Dedifferentiated amniotic fluid mesenchymal stem cell (primary cell): ENCODE measurements at regions not wholly inside any gene's neighbourhood (a gene's known extent, or its start where the extent isn't known, plus 50 kb on each side); places are given as distances from the start of the nearest gene placed in this dataset.

Experiments used
- DNase-seq: peaks from one replicate; pipeline ENCODE4 v3.0.0-alpha.2; 2016; ENCODE audit errors: extremely low spot score

GRCh38 chr21:25025596-25025995, 581.7 kb downstream of the MRPL39 start:
- DNase-seq = no peak

GRCh38 chr21:25024639-25025038, 582.6 kb downstream of the MRPL39 start:
- no peak for DNase-seq

- DNase-seq = no peak
Measured at GRCh38 chr21:25005388-25005787, 601.9 kb downstream of the MRPL39 start.

- no peak for DNase-seq
Measured at GRCh38 chr21:25002676-25003075, 604.6 kb downstream of the MRPL39 start.

GRCh38 chr21:24995216-24995615, 612.1 kb downstream of the MRPL39 start:
- no peak for DNase-seq

GRCh38 chr21:24994717-24995116, 612.6 kb downstream of the MRPL39 start:
- no peak for DNase-seq

- DNase-seq = no peak
Measured at GRCh38 chr21:24989516-24989915, 617.8 kb downstream of the MRPL39 start.

- no peak for DNase-seq
Measured at GRCh38 chr21:24988941-24989340, 618.3 kb downstream of the MRPL39 start.

- no peak for DNase-seq
Measured at GRCh38 chr21:24976238-24976637, 631.0 kb downstream of the MRPL39 start.

- DNase-seq = no peak
Measured at GRCh38 chr21:24969068-24969467, 638.2 kb downstream of the MRPL39 start.

GRCh38 chr21:24955275-24955961, 651.9 kb downstream of the MRPL39 start:
- no peak for DNase-seq

- DNase-seq = no peak
Measured at GRCh38 chr21:24948186-24948585, 659.1 kb downstream of the MRPL39 start.

- DNase-seq = no peak
Measured at GRCh38 chr21:24945910-24946309, 661.4 kb downstream of the MRPL39 start.

- DNase-seq = no peak
Measured at GRCh38 chr21:24941316-24942185, 665.7 kb downstream of the MRPL39 start.

- no peak for DNase-seq
Measured at GRCh38 chr21:24939291-24939690, 668.0 kb downstream of the MRPL39 start.

GRCh38 chr21:24938573-24938972, 668.7 kb downstream of the MRPL39 start:
- DNase-seq = no peak

- no peak for DNase-seq
Measured at GRCh38 chr21:24935991-24936390, 671.3 kb downstream of the MRPL39 start.

GRCh38 chr21:24910591-24910990, 696.7 kb downstream of the MRPL39 start:
- DNase-seq = no peak

GRCh38 chr21:24903994-24904635, 703.2 kb downstream of the MRPL39 start:
- DNase-seq = no peak

GRCh38 chr21:24899138-24899537, 708.1 kb downstream of the MRPL39 start:
- no peak for DNase-seq

GRCh38 chr21:24897883-24898282, 709.4 kb downstream of the MRPL39 start:
- no peak for DNase-seq

- no peak for DNase-seq
Measured at GRCh38 chr21:24896735-24897124, 710.6 kb downstream of the MRPL39 start.
